PFSK-1 (cell line): ENCODE measurements at regions not wholly inside any gene's neighbourhood (a gene's known extent, or its start where the extent isn't known, plus 50 kb on each side); places are given as distances from the start of the nearest gene placed in this dataset.

Experiments used
- FOXP2 ChIP-seq: optimal IDR thresholded peaks from 2 replicates; pipeline ENCODE3; 2011; ENCODE audit warnings: borderline replicate concordance, control low read depth, inconsistent platforms; ENCODE audit not compliant: insufficient read depth; ENCODE audit errors: extremely low read length, extremely low read depth
- POLR2AphosphoS5 ChIP-seq: IDR thresholded peaks from 2 replicates; pipeline ENCODE4 v1.6.1; 2012; ENCODE audit warnings: low read depth, mild to moderate bottlenecking, control low read depth, low read length, moderate library complexity
- REST ChIP-seq, 2 experiments: IDR thresholded peaks; 2 replicates each; pipeline versions ENCODE4 v1.6.1 to v1.8.0; 2011 to 2012; ENCODE audit warnings: low read depth in 2 of 2, low read length in 2 of 2, control low read depth in 1 of 2, inconsistent platforms in 1 of 2, mild to moderate bottlenecking in 1 of 2, moderate library complexity in 1 of 2; ENCODE audit not compliant: insufficient read depth in 1 of 2
- SIN3A ChIP-seq: IDR thresholded peaks from 2 replicates; pipeline ENCODE4 v1.6.1; 2012; ENCODE audit warnings: mild to moderate bottlenecking, low read length, moderate library complexity, borderline replicate concordance; ENCODE audit not compliant: insufficient read depth
- TAF1 ChIP-seq: IDR thresholded peaks from 2 replicates; pipeline ENCODE4 v1.6.1; 2012; ENCODE audit warnings: low read length, control low read depth, borderline replicate concordance; ENCODE audit not compliant: insufficient read depth

GRCh38 chr12:115102450-115102849 is 418.5 kb upstream of the TBX3 start:
- TF ChIP-seq SIN3A (no peak), POLR2AphosphoS5 (no peak), REST (IDR thresholded peaks at IDR 0.05; ENCODE audit: insufficient read depth in 1 of 2, low read depth in 2 of 2, low read length in 2 of 2) (no peak), TAF1 (no peak), FOXP2 (no peak)
